SU-DHL-6 (cell line): ENCODE measurements at regions not wholly inside any gene's neighbourhood (a gene's known extent, or its start where the extent isn't known, plus 50 kb on each side); places are given as distances from the start of the nearest gene placed in this dataset.

Source experiments
- H2AFZ ChIP-seq: fragments of 200-600 bp; sonication (generic); 2 replicates; pipeline ENCODE4 v1.6.1; 2014; ENCODE audit warnings: low read depth, mild to moderate bottlenecking, moderate library complexity, mixed read lengths, antibody characterized with exemption, low read length; ENCODE audit not compliant: severe bottlenecking
- H3F3A ChIP-seq: fragments of 200-600 bp; shearing (Covaris generic); 2 replicates; pipeline ENCODE4 v1.6.0; 2016; ENCODE audit warnings: antibody characterized with exemption, mild to moderate bottlenecking; ENCODE audit not compliant: insufficient read depth
- H3K27ac ChIP-seq: fragments of 200-600 bp; sonication (generic); 2 replicates; pipeline ENCODE4 v1.5.1; 2016; ENCODE audit warnings: low read depth, mild to moderate bottlenecking, low read length, moderate library complexity, mixed read lengths
- H3K27me3 ChIP-seq: fragments of 200-600 bp; sonication (generic), shearing (Covaris generic); 2 replicates; pipeline ENCODE4 v1.6.0; 2014; ENCODE audit warnings: mild to moderate bottlenecking, low read length
- H3K36me3 ChIP-seq: fragments of 200-600 bp; sonication (generic); 2 replicates; pipeline ENCODE4 v1.6.1; 2014; ENCODE audit warnings: mild to moderate bottlenecking, low read length, mixed read lengths
- H3K4me2 ChIP-seq: fragments of 300-600, 200-600 bp; shearing (Covaris generic), sonication (generic); 2 replicates; pipeline ENCODE4 v1.6.0; 2014; ENCODE audit warnings: low read length, low read depth, mild to moderate bottlenecking; ENCODE audit not compliant: poor library complexity, severe bottlenecking
- H3K4me3 ChIP-seq: fragments of 200-600 bp; sonication (generic); 2 replicates; pipeline ENCODE4 v1.5.1; 2014; ENCODE audit warnings: antibody characterized with exemption, low read length, mild to moderate bottlenecking, mixed read lengths; ENCODE audit not compliant: insufficient read depth, poor library complexity, severe bottlenecking
- H3K79me2 ChIP-seq: fragments of 200-600 bp; sonication (generic); 2 replicates; pipeline ENCODE4 v1.6.1; 2014; ENCODE audit warnings: mild to moderate bottlenecking, low read length, moderate library complexity; ENCODE audit not compliant: insufficient read depth
- H3K9ac ChIP-seq: fragments of 200-600 bp; sonication (generic); 2 replicates; pipeline ENCODE4 v1.7.0; 2014; ENCODE audit warnings: mild to moderate bottlenecking, low read length
- H3K9me2 ChIP-seq: fragments of 200-600 bp; sonication (generic); replicated peaks from 2 replicates; pipeline ENCODE4 v1.6.1; 2014; ENCODE audit warnings: low read length; ENCODE audit not compliant: insufficient read depth
- H3K9me3 ChIP-seq: fragments of 200-600 bp; sonication (generic); 2 replicates; pipeline ENCODE4 v1.6.1; 2014; ENCODE audit warnings: low read length, mixed read lengths; ENCODE audit not compliant: insufficient read depth
- H4K20me1 ChIP-seq: fragments of 200-600 bp; sonication (generic); 2 replicates; pipeline ENCODE4 v1.6.1; 2014; ENCODE audit warnings: low read depth, mild to moderate bottlenecking, antibody characterized with exemption, low read length, moderate library complexity, mixed read lengths
- CTCF ChIP-seq: fragments of 200-600 bp; sonication (generic); IDR thresholded peaks from one replicate; pipeline ENCODE4 v1.5.1; 2017; ENCODE audit warnings: antibody characterized with exemption, mild to moderate bottlenecking, low read length, moderate library complexity; ENCODE audit not compliant: insufficient read depth, poor library complexity, severe bottlenecking
- EZH2phosphoT487 ChIP-seq: fragments of 200-600 bp; sonication (generic), shearing (Covaris generic); conservative IDR thresholded peaks from 2 replicates; pipeline ENCODE4 v1.6.1; 2018; ENCODE audit warnings: mild to moderate bottlenecking, antibody characterized with exemption, low read length, moderate library complexity, mixed read lengths

DNA sequence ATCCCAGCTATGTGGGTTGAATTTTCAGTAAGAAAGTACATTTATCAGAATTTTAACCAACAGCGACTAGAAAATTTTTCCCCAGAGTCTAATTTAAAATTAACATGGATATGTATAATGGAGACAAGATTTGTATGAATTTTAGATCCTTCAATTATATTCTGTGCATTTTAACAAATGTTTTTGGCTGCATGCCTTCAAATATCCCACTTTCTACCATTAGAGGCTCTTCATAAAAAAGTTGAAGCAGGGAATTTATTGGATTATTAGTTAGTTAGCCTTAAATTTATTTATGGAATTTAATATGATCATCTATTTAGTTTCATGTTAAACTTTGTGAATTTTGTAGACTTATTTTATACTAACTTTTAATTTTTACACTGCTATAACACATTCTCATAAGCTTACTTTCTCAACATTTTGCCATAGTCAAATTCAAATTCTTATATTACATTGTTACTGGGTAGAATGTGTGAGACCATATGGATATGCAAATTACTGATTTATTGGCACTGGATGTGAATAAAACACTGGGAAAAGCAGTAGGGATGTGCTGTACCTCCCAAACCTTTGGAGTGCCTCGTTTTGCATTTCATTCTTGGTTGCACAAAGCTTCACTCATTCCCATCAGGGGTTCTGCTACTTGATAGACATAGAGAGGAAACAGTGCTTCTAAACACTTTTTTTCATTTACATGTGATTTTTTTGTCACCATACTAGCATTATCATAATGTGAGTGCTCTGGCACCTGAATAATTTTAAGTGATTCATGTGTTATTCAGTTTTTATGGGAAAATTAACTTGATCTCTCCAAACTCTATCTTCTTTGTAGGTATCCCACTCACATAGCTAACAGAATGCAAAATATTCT is 491.8 kb upstream of the COX7C start:
- Histone ChIP-seq H3K9me2 (no peaks in the 10 kb centered on the region), H3K4me2 (no peak overlapping the region), H3K9me3 (no peaks in the 10 kb centered on the region), H3K36me3 (no peaks in the 10 kb centered on the region), H4K20me1 (no peaks in the 10 kb centered on the region), H3K27ac (no peak overlapping the region), H3K27me3 (no peaks in the 10 kb centered on the region), H2AFZ (no peak overlapping the region), H3K9ac (no peak overlapping the region), H3K79me2 (no peaks in the 10 kb centered on the region), H3F3A (no peaks in the 10 kb centered on the region), H3K4me3 (no peak overlapping the region)
- TF ChIP-seq CTCF (no peak), EZH2phosphoT487 (no peak)

DNA sequence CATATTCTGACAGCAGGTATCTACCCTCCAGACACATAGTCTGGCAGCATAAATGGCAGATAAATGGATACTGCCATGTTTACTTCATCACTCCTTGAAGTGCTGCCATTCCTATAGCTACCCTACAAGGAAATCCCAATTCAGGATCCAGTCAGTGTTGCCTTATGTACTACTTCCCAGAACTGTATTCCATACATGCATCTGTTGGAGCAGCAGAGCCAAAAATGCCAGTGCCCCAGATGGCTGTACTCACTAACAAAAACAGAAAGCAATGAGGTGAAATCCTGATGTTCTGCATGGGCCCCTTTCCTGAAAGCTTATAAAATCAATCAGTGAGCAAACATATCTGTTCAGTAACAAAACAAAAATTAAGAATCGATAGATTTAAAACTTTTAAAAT is 490.0 kb upstream of the COX7C start:
- Histone ChIP-seq H3K79me2 (no peaks in the 10 kb centered on the region), H3K27ac (no peak overlapping the region), H3F3A (no peaks in the 10 kb centered on the region), H3K27me3 (no peaks in the 10 kb centered on the region), H3K36me3 (no peaks in the 10 kb centered on the region), H3K9me3 (no peaks in the 10 kb centered on the region), H3K9ac (no peak overlapping the region), H3K9me2 (no peaks in the 10 kb centered on the region), H2AFZ (no peak overlapping the region), H4K20me1 (no peaks in the 10 kb centered on the region), H3K4me2 (no peak overlapping the region), H3K4me3 (no peak overlapping the region)
- TF ChIP-seq EZH2phosphoT487 (no peak), CTCF (no peak)

DNA sequence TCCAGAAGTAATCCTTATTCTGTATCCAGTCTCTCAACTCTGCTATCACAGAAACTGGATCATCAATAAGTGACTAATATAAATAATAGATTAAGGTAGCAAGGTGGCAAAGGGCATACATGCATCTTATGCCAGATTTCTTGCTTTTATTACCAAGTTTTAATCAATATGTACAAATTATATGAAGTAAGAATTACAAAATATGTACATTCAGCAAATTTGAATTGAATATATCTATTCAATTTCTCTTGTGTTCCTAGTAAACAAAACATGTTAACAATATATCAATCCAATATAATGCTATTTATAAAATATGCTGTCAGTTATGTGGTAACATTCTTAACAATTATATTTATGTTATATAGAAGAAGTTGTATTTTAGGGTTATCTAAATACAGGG is 488.7 kb upstream of the COX7C start:
- no peaks in the 10 kb centered on the region for H4K20me1 ChIP-seq
- H3K79me2 ChIP-seq, result no peaks in the 10 kb centered on the region
- H3K27ac ChIP-seq, result no peak overlapping the region
- TF ChIP-seq EZH2phosphoT487, result no peak
- no peak for TF ChIP-seq CTCF
- no peaks in the 10 kb centered on the region for H3F3A ChIP-seq
- no peak overlapping the region for H3K4me2 ChIP-seq
- H3K4me3 ChIP-seq, result no peak overlapping the region
- no peaks in the 10 kb centered on the region for H3K36me3 ChIP-seq
- no peaks in the 10 kb centered on the region for H3K27me3 ChIP-seq
- H3K9ac ChIP-seq, result no peak overlapping the region
- no peaks in the 10 kb centered on the region for H3K9me2 ChIP-seq
- no peak overlapping the region for H2AFZ ChIP-seq
- H3K9me3 ChIP-seq, result no peaks in the 10 kb centered on the region
